Renal pelvis (tissue), 1 donor: ENCODE measurements at regions not wholly inside any gene's neighbourhood (a gene's known extent, or its start where the extent isn't known, plus 50 kb on each side); places are given as distances from the start of the nearest gene placed in this dataset.
A peak's percentile ranks its signal among the peaks of the same experiment; 100 is the strongest.
"Not testable (repeated sequence)": the region's sequence is repeated elsewhere in the genome, so short reads cannot be mapped to it uniquely, and the experiment has no call there.

Experiments used
- DNase-seq: peaks from one replicate; pipeline ENCODE4 v3.0.0-alpha.2; 2013

DNA sequence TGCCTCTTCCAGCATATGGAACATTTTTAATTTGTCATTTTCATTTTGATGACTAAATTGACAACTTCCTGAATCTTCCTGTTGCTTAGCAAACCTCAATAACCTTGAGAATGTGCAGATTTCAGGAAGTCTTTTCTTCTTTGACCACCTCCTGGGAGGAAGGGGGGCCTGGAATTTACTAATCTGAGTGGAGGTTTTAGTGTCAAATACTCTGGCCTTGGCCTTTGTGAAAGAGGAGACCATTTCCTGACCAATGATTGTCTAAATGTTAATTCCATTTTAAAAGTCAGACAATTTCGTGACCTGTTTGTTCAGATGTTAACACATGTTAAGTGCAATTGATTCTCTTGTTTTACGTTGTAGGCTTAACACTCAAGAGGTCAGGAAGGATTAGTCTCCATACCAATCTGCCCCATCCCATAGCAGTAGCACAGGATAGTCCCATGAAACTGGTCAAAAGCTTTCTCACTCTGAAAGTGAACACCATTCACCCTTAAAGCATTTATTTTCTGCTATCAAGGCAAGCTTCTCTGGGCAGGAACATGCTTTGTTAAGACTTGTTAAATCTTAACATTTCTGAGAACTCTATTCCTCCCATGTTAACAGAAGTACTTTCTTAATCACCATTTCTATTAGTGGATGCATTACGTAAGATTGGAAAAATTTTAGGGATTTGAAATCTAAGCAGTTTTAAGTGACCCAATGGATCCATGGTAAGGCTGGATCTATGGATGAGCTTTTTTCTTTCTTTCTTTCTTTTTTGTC, 219.6 kb downstream of the RND3 start:
- no peak for DNase-seq

DNA sequence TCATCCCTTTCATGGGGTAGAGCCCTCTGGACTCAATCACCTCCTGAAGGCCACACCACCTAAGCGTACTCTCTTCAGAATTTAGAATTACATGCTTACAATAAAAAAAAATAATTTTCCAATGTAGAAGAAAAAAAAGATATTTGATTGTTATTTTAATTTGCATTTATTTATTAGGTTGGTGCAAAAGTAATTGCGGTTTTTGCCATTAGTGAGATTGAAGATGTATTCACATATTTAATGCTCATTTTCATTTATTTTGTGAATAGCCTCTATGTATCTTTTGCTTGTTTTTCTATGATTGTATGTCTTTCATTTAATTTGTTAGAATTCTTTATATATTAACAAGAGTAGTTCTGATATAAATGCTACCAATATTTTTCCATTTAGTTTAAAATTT, 220.5 kb downstream of the RND3 start:
- DNase-seq, result no peak

DNA sequence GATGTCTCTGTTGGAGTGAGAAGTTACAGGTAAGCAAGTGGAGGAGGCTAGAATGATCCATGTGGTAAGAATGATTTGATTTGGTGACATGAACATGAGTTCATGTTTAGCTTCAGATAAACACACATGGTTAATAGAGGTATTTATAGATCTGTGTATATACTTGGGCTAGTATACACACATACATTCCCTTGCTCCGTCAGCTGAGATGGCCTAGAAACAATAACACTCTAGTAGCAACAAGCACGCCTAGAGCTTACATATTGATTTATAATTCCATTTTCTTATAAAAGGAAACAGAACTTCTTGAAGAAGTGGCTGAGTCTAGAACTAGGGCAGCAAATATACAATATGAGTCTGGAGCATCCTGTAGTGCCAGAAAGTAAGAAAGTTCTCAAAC, 223.0 kb downstream of the RND3 start:
- no peak for DNase-seq

- DNase-seq, result no peak
Measured at GRCh38 chr2:150261691-150262090, 225.8 kb downstream of the RND3 start.

DNA sequence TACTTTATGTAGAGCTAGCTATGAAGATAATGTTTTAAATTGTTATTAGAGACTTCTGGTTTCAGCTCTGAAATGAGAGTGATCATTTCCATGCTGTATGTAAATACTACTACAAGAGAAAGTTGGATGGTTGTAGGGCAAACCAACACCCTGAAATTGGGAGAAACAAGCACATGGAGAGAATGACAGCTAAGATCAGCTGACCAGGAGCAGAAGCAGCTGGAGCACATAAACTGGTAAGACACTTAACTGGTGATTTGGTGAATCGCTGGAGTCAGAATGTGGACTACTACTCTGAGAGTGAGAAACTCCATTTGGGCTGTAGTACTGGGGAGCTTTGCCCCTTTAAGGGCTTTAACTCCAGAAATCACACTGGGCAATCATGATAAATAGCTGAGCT, 226.8 kb downstream of the RND3 start:
- DNase-seq, result no peak

DNA sequence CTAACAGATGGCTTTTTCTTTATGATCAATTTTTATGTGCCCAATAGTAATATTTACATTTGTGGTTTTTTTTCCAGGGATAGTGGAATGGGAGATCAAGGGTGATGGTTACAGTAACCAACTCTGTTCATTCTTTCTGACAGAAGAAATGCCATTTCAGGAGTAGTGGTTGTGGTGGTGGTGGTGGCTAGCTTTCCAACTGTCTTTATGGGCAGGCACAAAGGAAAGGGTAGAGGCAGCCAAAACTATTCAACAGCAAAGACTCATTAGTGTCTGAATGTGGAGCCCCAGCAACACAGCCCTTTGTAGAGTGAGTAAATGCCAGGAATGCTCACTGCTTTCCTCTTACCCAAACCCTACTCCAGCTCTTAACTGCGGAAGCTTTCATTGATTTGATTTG, 227.7 kb downstream of the RND3 start:
- no peak for DNase-seq

DNA sequence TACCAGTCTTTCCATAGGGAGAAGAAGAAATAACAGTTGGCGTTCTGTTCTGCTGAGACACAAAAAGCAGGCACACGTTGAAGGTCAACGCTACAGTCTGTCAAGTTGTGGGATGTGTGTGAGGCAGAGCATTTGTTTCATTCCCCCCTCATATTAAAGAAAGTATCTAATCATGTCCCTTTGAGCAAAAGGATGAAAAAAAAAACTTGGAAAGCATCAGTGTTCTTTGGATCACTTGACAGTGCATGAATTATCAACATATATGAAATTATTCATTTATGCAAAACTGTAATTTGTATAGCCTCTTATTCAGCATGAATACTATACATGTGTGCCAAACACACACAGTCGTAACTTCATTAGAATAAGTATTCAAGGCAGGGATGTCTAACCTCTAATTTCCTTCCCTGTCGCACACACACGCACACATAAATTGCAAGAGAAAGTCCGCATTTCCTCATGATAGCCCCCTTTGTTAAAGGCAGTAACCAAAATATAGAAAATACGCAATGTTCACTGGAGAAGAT, 228.6 kb downstream of the RND3 start:
- DNase-seq, result no peak

DNA sequence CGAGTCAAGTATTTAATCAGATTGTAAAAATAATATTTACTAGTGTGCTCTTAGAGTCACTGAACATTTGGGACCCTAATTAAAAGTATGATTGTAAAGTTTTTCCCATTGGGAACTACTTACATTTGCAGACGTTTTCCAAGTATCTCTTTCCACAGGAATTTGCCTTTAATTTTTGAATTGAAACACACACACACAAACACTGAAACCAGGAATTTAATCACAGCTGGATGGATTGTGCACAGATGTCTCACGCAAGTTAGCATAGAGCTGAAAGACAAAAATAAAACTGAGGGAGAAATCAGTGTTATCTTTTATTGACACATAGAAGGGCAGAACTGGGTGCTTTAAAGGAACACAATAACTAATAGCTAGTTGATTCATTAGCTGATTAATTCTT, 230.7 kb downstream of the RND3 start:
- DNase-seq, result no peak

DNA sequence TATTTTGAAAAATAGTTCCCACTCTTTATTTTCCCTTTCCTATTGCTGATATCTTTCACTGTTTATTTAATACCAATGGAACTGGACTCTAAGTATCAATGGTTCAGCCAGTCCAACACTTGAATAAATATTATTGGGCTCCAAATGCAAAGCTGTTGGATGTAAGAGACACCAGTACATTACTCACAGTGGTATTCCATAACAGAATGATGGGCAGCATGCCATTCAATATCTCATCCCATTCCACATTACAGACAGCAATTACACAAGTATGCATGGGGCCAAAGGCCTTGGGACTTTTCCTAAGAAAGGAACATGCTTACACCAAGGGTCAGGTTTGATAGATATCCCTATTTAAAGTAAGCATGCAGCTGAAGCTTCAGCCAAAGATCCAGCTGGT, 231.9 kb downstream of the RND3 start:
- no peak for DNase-seq

DNA sequence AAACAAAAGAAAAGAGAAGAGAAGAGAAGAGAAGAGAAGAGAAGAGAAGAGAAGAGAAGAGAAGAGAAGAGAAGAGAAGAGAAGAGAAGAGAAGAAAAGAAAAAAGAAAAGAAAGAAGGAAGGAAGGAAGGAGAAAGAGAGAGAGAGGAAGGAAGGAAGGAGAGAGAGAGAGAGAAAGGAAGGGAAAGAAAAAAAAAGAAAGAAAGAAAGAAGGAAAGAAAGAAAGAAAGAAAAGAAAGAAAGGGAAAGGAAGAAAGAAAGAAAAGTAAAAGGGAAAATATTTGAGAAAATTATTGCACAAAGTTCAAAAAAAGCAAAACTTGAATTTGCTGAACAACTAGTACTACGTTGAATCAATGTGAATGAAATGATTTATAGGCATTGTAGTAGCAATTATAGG, 237.7 kb downstream of the RND3 start:
- DNase-seq, result not testable (repeated sequence)

DNA sequence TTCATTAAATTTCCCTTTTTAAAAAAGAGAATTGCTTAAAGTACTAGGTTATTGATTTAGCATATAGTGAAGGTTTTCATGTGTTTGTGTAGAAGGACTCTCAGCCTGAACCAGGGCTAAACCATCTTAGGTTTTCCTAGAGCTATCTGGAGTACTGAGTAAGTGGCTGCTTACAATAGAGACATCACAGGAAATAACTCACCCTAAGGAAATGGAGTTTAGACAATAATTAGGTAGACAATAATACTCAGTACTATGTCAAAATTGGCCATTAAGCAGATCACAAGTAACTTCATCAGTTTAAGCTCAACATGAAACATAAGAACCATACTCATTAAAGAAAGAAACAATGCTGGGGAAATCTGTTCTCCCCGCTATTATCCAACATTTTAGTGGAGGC, 240.0 kb downstream of the RND3 start:
- no peak for DNase-seq

DNA sequence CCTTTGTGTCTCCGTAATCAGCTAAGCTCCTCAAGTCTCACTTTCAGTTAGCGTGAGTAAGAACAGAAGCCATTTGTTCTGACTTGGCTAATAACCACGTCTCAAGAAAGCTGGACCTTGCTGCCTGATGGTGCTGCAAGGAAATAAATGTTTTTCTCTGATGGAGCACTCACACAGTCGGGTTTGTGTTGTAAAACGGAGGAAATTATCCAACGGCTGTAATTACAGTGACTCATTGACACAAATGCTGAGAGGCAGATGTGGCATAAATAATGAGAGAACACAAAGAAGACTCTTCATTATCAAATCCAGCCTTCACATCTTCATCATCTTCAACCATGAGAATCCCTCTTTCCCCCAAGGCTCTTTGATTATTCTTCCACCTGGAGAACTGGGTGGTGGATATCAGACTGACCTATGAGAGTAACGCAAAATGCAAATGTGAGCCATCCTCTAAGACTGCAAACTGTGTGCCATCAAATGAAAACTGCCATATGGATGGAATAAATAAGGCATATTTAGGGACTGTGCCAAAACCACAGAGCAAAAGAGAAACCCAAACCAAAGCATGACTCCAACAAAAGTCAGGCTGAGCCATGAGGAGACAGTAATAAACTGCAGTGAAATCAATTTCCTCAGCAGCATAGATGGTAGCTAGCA, 252.6 kb downstream of the RND3 start:
- no peak for DNase-seq

DNA sequence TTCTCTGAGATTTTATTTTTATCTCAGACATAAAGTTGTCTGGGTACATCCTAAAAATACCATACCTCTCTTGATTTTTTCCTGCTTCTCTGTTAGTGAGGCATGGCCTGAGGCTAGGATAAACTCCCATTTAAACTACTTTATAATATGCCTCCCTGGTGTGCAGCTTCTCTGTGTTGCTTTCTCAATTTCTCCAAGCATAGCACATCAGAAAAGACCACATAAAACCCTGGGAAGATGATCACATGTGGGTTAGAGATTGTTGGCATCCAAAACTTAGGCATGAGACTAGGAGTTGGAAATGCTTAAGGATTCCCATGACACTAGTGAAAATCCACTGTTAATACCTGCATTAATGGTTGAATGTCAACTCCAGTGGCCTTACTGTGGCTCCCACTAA, 254.6 kb downstream of the RND3 start:
- no peak for DNase-seq

- no peak for DNase-seq
Measured at GRCh38 chr2:150232321-150232720, 255.1 kb downstream of the RND3 start.

DNA sequence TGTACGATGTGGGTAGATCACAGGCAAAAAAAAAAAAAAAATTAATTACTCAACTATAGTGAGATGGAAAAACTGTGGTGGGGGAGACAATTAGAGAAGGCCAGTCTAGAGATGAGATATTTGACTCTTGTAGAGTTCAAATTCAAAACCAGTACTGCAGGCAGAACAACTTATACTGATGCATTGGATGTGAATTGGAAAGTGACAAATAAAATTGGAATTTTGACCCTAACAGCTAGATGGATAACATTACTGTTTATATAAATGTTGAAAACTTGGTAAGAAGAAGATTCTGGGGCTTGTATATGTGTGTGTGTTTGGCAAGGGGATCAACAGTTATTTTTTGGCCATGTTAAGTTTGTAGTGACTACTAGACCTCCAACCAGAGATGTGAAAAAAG, 256.9 kb downstream of the RND3 start:
- DNase-seq, result no peak

GRCh38 chr2:150230004-150230403, 257.5 kb downstream of the RND3 start:
- no peak for DNase-seq

DNA sequence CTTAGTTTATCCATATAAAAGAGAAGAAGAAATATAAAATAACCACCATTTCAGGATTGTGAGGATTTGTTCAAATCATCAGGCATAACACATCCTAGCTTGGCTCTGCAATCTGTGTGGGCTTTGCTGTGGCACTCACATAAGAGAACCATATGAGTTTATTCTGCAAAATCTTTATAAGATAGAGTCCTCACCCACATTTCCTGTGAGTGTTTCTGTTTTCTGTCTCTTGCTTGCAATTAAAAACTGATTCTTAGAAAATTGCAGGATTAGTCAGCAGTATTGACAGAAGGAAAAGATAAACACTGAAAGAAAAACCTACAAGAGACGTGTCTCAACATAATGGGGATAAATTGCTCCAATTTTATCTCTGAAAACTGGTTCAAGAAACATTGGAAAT, 258.5 kb downstream of the RND3 start:
- no peak for DNase-seq

- no peak for DNase-seq
Measured at GRCh38 chr2:150225030-150225429, 262.4 kb downstream of the RND3 start.

DNA sequence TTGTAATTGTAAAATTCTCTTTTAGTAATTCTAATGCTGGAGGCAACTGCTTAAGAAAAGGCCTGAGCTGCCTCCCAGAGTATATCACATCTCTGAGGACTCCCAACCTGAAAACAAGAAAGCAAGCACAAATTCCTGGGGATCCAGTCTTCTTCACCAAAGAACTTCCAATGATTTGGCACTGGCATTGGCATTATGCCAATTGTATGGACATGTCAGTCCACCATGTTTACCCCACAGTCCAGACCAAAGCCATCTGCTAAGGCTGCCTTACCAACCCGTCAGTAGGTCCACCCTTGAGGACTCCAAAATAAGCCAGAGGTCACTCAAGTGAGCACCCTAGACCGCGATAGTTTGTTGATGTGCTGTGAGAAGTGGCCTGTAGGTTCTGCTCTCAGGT, 263.1 kb downstream of the RND3 start:
- DNase-seq, result no peak

DNA sequence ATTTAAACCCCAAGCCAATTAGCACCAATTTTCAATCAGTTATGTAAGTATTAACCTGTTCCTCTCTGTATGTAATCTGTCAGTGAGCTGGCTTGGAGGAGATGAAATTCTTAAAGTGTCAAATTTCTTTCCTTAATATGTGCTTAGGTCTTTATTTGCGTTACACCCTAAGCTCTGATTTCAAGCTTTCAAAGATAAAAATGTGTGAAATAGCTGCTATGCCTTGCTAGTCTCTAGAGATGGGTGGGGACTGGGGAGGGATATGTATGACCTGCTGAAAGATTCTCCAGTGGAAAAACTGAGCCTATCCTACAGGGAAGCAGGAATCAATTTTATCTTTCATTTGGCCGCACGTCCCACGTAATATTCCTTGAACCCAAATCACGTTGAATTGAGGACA, 264.5 kb downstream of the RND3 start:
- no peak for DNase-seq

- DNase-seq, result no peak
Measured at GRCh38 chr2:150222379-150222778, 265.1 kb downstream of the RND3 start.

DNA sequence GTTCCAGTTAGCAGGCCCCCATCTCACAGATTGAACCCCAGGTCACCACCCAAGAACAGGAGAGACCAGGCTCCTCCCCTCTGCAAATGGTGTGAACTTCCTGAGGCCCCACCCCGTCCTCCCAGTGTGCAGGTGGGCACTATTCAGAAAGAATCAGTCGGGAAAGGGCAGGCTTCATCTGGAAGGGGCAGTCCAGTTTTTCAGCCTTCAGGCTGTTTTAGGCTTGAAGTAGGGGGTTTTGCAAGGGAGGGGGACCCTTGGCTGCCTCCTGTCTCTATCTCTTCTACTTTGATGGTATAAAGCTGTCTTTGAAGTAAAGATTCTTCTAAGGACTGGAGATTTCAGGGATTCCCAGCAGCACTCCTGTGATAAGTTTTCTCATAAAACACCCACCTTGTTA, 267.6 kb downstream of the RND3 start:
- DNase-seq, result no peak

DNA sequence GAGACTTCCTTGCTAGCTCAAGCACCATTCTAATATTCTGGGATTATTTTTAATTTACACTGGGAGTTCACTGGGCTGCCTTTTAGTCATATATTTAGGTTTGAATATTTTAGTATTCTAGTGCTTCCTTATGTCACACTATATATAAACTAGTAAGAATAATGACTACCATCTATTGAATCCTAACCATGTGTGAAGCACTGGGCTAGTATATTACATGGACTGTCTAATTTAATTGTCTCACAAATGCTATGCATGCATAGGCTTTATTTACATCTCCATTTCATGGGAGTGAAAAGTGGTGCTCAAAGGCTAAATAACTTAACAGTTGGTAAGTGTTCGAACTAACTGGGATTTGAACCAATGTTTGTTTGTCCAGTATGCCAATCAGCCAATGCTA, 272.4 kb downstream of the RND3 start:
- DNase-seq, result peak; percentile 33

GRCh38 chr2:150214626-150215025, 272.8 kb downstream of the RND3 start:
- DNase-seq, result peak; percentile 29
